VCaP (cell line): ENCODE measurements at regions not wholly inside any gene's neighbourhood (a gene's known extent, or its start where the extent isn't known, plus 50 kb on each side); places are given as distances from the start of the nearest gene placed in this dataset.

Experiments
- H3K27ac ChIP-seq: fragments of 450-650 bp; 2 replicates; pipeline ENCODE4 v1.5.1; 2017
- TF ChIP-seq, protein P1 (sequence below): fragments of 450-650 bp; conservative IDR thresholded peaks from 2 replicates; pipeline ENCODE4 v1.5.1; 2017; ENCODE audit warnings: mild to moderate bottlenecking, moderate library complexity

- TF ChIP-seq, protein P1, sequence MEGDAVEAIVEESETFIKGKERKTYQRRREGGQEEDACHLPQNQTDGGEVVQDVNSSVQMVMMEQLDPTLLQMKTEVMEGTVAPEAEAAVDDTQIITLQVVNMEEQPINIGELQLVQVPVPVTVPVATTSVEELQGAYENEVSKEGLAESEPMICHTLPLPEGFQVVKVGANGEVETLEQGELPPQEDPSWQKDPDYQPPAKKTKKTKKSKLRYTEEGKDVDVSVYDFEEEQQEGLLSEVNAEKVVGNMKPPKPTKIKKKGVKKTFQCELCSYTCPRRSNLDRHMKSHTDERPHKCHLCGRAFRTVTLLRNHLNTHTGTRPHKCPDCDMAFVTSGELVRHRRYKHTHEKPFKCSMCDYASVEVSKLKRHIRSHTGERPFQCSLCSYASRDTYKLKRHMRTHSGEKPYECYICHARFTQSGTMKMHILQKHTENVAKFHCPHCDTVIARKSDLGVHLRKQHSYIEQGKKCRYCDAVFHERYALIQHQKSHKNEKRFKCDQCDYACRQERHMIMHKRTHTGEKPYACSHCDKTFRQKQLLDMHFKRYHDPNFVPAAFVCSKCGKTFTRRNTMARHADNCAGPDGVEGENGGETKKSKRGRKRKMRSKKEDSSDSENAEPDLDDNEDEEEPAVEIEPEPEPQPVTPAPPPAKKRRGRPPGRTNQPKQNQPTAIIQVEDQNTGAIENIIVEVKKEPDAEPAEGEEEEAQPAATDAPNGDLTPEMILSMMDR = no peak
- no peak overlapping the region for H3K27ac ChIP-seq
Measured at GRCh38 chr10:47059606-47060311, 148.5 kb downstream of the PTPN20 start.

- TF ChIP-seq, protein P1 = no peak
- no peak overlapping the region for H3K27ac ChIP-seq
Measured at GRCh38 chr10:47060356-47060755, 149.1 kb downstream of the PTPN20 start.

- TF ChIP-seq, protein P1 = no peak
- no peak overlapping the region for H3K27ac ChIP-seq
Measured at GRCh38 chr10:47060993-47061500, 149.8 kb downstream of the PTPN20 start.

GRCh38 chr10:47061776-47062175 lies 150.5 kb downstream of the PTPN20 start:
- TF ChIP-seq, protein P1 = no peak
- no peak overlapping the region for H3K27ac ChIP-seq

DNA sequence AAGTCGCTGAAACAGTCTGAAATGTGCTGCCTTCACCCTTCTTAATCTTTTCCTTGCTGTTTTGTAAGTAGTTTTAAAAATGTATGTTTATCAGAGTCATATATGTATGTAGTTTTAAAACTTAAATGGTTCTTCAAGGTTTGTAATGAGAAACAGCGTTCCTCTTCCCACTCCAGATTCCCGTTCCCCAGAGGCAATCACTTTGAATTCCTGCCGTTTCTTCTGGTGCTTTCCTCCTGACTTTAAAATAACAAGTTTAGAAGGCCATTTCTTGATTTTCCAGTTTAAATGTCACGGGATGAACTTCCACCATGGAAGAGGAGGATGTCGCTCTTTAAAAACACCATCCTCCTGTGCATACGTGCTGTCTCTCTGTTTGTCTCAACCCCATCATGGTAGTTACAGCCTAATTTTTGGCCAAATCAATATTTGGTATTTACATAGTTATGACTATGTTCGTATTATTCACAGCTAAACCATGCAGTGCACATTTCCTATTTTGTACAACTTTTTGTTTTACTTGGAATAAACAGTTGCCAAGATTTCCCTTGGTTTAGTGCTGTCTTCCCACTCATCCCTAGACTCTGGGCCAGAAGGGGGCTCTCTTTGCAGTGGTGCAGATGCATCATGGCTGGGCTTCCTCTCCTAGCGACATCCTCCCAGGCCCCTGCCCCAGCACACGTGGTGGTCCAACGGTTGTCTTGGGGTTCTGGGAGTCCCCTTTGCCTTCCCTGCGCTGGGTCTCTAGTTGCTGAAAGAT lies 151.4 kb downstream of the PTPN20 start:
- no peak overlapping the region for H3K27ac ChIP-seq
- TF ChIP-seq, protein P1 = no peak

DNA sequence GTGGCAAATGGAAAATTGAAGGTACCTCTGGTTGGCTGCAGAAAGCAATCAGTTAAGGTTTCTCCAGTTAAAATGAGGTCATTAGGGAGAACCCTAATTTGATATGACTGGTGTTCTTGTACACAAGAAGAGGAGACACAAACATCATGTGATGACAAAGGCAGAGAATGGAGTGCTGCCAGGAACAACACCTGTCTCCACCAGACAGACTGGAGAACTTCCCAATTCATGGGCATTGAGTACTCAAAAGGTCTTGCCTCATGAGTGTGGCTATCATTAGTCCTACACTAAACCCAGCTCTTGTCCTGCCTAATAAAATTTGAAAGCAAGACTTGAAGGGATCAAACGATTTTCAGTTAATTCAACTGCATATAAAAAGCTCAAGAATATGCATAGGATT lies 152.6 kb downstream of the PTPN20 start:
- TF ChIP-seq, protein P1 = no peak
- no peak overlapping the region for H3K27ac ChIP-seq

GRCh38 chr10:47065903-47066302 lies 154.7 kb downstream of the PTPN20 start:
- H3K27ac ChIP-seq = no peak overlapping the region
- TF ChIP-seq, protein P1 = no peak
